ENCODE measurements at regions not wholly inside any gene's neighbourhood (a gene's known extent, or its start where the extent isn't known, plus 50 kb on each side); places are given as distances from the start of the nearest gene placed in this dataset.

DNA sequence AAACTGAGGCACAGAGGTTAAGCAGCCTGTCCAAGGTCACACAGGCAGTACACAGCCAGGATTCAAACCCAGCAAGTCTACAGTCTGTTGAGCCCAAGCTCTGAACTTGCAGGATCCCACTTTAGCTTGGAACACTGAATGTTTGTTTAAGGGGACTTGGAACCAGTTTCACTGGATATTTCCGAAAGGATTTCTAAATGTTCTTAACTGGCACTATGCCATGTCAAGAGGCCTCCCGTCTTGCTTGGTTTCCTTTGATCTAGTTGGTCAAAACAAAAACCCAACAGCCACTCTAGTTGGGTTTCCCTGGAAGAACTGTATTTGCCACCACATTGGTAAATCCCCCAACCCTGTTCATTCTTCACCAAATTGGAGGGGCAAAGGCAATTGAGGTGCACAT, 317.6 kb upstream of the KAZN start:
- H3K4me3 ChIP-seq (replicated peaks; ENCODE audit: insufficient read depth, low read length), result no peak overlapping the region
- TF ChIP-seq, protein P1, sequence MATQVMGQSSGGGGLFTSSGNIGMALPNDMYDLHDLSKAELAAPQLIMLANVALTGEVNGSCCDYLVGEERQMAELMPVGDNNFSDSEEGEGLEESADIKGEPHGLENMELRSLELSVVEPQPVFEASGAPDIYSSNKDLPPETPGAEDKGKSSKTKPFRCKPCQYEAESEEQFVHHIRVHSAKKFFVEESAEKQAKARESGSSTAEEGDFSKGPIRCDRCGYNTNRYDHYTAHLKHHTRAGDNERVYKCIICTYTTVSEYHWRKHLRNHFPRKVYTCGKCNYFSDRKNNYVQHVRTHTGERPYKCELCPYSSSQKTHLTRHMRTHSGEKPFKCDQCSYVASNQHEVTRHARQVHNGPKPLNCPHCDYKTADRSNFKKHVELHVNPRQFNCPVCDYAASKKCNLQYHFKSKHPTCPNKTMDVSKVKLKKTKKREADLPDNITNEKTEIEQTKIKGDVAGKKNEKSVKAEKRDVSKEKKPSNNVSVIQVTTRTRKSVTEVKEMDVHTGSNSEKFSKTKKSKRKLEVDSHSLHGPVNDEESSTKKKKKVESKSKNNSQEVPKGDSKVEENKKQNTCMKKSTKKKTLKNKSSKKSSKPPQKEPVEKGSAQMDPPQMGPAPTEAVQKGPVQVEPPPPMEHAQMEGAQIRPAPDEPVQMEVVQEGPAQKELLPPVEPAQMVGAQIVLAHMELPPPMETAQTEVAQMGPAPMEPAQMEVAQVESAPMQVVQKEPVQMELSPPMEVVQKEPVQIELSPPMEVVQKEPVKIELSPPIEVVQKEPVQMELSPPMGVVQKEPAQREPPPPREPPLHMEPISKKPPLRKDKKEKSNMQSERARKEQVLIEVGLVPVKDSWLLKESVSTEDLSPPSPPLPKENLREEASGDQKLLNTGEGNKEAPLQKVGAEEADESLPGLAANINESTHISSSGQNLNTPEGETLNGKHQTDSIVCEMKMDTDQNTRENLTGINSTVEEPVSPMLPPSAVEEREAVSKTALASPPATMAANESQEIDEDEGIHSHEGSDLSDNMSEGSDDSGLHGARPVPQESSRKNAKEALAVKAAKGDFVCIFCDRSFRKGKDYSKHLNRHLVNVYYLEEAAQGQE (IDR thresholded peaks at IDR 0.05; ENCODE audit: insufficient replicate concordance, low read depth), result no peak
- TF ChIP-seq, protein P2, sequence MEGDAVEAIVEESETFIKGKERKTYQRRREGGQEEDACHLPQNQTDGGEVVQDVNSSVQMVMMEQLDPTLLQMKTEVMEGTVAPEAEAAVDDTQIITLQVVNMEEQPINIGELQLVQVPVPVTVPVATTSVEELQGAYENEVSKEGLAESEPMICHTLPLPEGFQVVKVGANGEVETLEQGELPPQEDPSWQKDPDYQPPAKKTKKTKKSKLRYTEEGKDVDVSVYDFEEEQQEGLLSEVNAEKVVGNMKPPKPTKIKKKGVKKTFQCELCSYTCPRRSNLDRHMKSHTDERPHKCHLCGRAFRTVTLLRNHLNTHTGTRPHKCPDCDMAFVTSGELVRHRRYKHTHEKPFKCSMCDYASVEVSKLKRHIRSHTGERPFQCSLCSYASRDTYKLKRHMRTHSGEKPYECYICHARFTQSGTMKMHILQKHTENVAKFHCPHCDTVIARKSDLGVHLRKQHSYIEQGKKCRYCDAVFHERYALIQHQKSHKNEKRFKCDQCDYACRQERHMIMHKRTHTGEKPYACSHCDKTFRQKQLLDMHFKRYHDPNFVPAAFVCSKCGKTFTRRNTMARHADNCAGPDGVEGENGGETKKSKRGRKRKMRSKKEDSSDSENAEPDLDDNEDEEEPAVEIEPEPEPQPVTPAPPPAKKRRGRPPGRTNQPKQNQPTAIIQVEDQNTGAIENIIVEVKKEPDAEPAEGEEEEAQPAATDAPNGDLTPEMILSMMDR (IDR thresholded peaks at IDR 0.05; ENCODE audit: insufficient read depth, low read length), result no peak
- TF ChIP-seq SPI1 (IDR thresholded peaks at IDR 0.05; ENCODE audit: borderline replicate concordance, low read depth) (no peak), GABPA (IDR thresholded peaks at IDR 0.05; ENCODE audit: low read depth) (no peak)
- no peak overlapping the region for H3K27ac ChIP-seq (replicated peaks)
- no peaks in the 10 kb centered on the region for H3K27me3 ChIP-seq (ENCODE audit: insufficient read depth, poor library complexity, severe bottlenecking)
- no peak for DNase-seq (ENCODE audit: low read depth in 1 of 2, low spot score in 1 of 2)

DNA sequence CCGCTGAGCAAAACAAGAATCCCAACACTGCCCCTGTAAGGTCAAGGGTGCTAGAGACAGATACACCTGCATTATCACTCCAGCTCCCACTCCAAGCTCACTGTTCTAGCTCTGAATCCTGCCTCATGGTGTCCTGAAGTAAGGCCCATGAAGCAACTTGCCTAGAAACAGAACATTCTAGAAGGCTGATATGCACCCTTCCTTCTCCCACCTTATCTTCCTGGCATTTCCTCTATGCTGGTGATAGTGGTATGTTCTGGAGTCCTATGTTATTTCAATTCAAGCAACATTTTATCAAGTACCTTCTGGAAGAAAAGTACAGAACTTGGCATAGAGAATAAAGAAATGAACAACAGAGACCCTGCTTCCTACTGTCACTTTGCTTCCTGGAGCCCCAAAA, 317.1 kb upstream of the KAZN start:
- no peak overlapping the region for H3K27ac ChIP-seq (replicated peaks)
- TF ChIP-seq, protein P1 (IDR thresholded peaks at IDR 0.05; ENCODE audit: insufficient replicate concordance, low read depth), result no peak
- TF ChIP-seq, protein P2 (IDR thresholded peaks at IDR 0.05; ENCODE audit: insufficient read depth, low read length), result no peak
- TF ChIP-seq SPI1 (IDR thresholded peaks at IDR 0.05; ENCODE audit: borderline replicate concordance, low read depth) (no peak), POLR2AphosphoS5 (IDR thresholded peaks at IDR 0.05; ENCODE audit: low read depth) (no peak), GABPA (IDR thresholded peaks at IDR 0.05; ENCODE audit: low read depth) (no peak)
- no peaks in the 10 kb centered on the region for H3K27me3 ChIP-seq (ENCODE audit: insufficient read depth, poor library complexity, severe bottlenecking)
- H3K4me3 ChIP-seq (replicated peaks; ENCODE audit: insufficient read depth, low read length), result no peak overlapping the region
- DNase-seq (ENCODE audit: low read depth in 1 of 2, low spot score in 1 of 2), result no peak

DNA sequence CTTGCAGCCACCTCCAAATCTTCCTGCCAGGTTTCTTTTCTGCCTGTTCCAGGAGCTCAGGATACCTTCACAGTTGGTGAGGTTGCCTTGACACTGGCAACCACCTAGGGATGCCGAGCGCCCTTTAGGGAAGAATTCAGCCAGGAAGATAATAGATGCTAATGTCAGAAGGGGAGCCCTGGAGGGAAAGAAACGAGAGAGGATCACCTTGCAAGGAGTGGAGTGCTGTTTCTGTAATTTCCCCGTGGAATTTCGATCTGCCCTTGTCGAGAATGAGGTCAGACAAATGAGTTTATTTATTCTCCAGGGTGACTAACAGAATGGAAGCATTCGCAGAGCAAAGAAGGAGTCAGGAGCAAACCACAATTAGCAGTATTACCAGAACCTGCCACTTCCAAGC, 315.8 kb upstream of the KAZN start:
- Histone ChIP-seq H3K4me3 (replicated peaks; ENCODE audit: insufficient read depth, low read length) (no peak overlapping the region), H3K27me3 (ENCODE audit: insufficient read depth, poor library complexity, severe bottlenecking) (no peaks in the 10 kb centered on the region), H3K27ac (replicated peaks) (no peak overlapping the region)
- no peak for TF ChIP-seq SPI1 (IDR thresholded peaks at IDR 0.05; ENCODE audit: borderline replicate concordance, low read depth)
- no peak for TF ChIP-seq GABPA (IDR thresholded peaks at IDR 0.05; ENCODE audit: low read depth)
- TF ChIP-seq, protein P1 (IDR thresholded peaks at IDR 0.05; ENCODE audit: insufficient replicate concordance, low read depth), result no peak
- TF ChIP-seq, protein P2 (IDR thresholded peaks at IDR 0.05; ENCODE audit: insufficient read depth, low read length), result no peak
- no peak for TF ChIP-seq POLR2AphosphoS5 (IDR thresholded peaks at IDR 0.05; ENCODE audit: low read depth)
- DNase-seq (ENCODE audit: low read depth in 1 of 2, low spot score in 1 of 2), result no peak
